Peyer's patch (tissue), 4 donors: ENCODE measurements at regions not wholly inside any gene's neighbourhood (a gene's known extent, or its start where the extent isn't known, plus 50 kb on each side); places are given as distances from the start of the nearest gene placed in this dataset.

Experiments used
- DNase-seq, 3 donors: peaks; one replicate each; pipeline ENCODE4 v3.0.0-alpha.2; 2017 to 2019
- H3K27ac ChIP-seq, 4 donors: fragments of 200-600 bp; sonication (generic); one replicate each; pipeline ENCODE4 v1.5.1; 2016 to 2019
- H3K27me3 ChIP-seq, 2 donors: fragments of 200-600 bp; sonication (generic); one replicate each; pipeline ENCODE4 v1.5.1; 2019
- H3K36me3 ChIP-seq, 3 donors: fragments of 200-600 bp; sonication (generic); one replicate each; pipeline ENCODE4 v1.5.1; 2016 to 2019
- H3K4me1 ChIP-seq, 4 donors: fragments of 200-600 bp; sonication (generic); one replicate each; pipeline ENCODE4 v1.5.1; 2016 to 2019
- H3K4me3 ChIP-seq, 4 donors: fragments of 200-600 bp; sonication (generic); 1 replicate in 3 of 4; 2 replicates in 1 of 4; pipeline ENCODE4 v1.5.1; 2016 to 2019; ENCODE audit warnings: mild to moderate bottlenecking in 1 of 4
- H3K9me3 ChIP-seq, 4 donors: fragments of 200-600 bp; sonication (generic); one replicate each; pipeline ENCODE4 v1.5.1; 2016 to 2019; ENCODE audit warnings: mild to moderate bottlenecking in 1 of 4
- CTCF ChIP-seq, 6 experiments: fragments of 450-650 bp in 4 of 6; fragments of 200-600 bp in 2 of 6; sonication (generic) in 1 of 6; IDR thresholded peaks; one replicate each; pipeline ENCODE4 v1.5.1; 2017 to 2019; ENCODE audit warnings: antibody characterized with exemption in 6 of 6, mild to moderate bottlenecking in 3 of 6, moderate library complexity in 1 of 6
- POLR2A ChIP-seq, 2 donors: fragments of 450-650 bp; IDR thresholded peaks; one replicate each; pipeline ENCODE4 v1.5.1; 2017; ENCODE audit warnings: antibody characterized with exemption in 2 of 2, mild to moderate bottlenecking in 2 of 2, moderate library complexity in 2 of 2

GRCh38 chr12:118715647-118716046 lies 265.7 kb upstream of the SRRM4 start:
- no peaks in the 10 kb centered on the region for H3K4me1 ChIP-seq
- no peaks in the 10 kb centered on the region for H3K27me3 ChIP-seq
- no peaks in the 10 kb centered on the region for H3K9me3 ChIP-seq
- no peak overlapping the region for H3K27ac ChIP-seq
- H3K4me3 ChIP-seq: no peak overlapping the region
- H3K36me3 ChIP-seq: no peaks in the 10 kb centered on the region
- DNase-seq: no peak
- TF ChIP-seq CTCF (IDR thresholded peaks at IDR 0.05) (no peak), POLR2A (IDR thresholded peaks at IDR 0.05) (no peak)

GRCh38 chr12:118727196-118727978 lies 254.0 kb upstream of the SRRM4 start:
- no peak for DNase-seq
- Histone ChIP-seq H3K4me3 (no peak overlapping the region), H3K27ac (no peak overlapping the region), H3K9me3 (no peaks in the 10 kb centered on the region), H3K36me3 (no peaks in the 10 kb centered on the region), H3K4me1 (no peaks in the 10 kb centered on the region), H3K27me3 (no peaks in the 10 kb centered on the region)
- TF ChIP-seq CTCF (IDR thresholded peaks at IDR 0.05): no peak
- no peak for TF ChIP-seq POLR2A (IDR thresholded peaks at IDR 0.05)

- Histone ChIP-seq H3K4me1 (no peaks in the 10 kb centered on the region), H3K36me3 (no peaks in the 10 kb centered on the region), H3K27me3 (no peaks in the 10 kb centered on the region), H3K4me3 (no peak overlapping the region), H3K9me3 (no peaks in the 10 kb centered on the region), H3K27ac (no peak overlapping the region)
- TF ChIP-seq POLR2A (IDR thresholded peaks at IDR 0.05) (no peak), CTCF (IDR thresholded peaks at IDR 0.05) (no peak)
- no peak for DNase-seq
Measured at GRCh38 chr12:118727979-118728366, 253.4 kb upstream of the SRRM4 start.

GRCh38 chr12:118734266-118734665 lies 247.1 kb upstream of the SRRM4 start:
- Histone ChIP-seq H3K4me3 (no peak overlapping the region), H3K36me3 (no peaks in the 10 kb centered on the region)
- TF ChIP-seq POLR2A (IDR thresholded peaks at IDR 0.05) (no peak), CTCF (IDR thresholded peaks at IDR 0.05) (no peak)

GRCh38 chr12:118737985-118738540 lies 243.3 kb upstream of the SRRM4 start:
- no peak for DNase-seq
- TF ChIP-seq CTCF (IDR thresholded peaks at IDR 0.05): no peak
- TF ChIP-seq POLR2A (IDR thresholded peaks at IDR 0.05): no peak
- no peaks in the 10 kb centered on the region for H3K9me3 ChIP-seq
- H3K36me3 ChIP-seq: no peaks in the 10 kb centered on the region
- no peaks in the 10 kb centered on the region for H3K4me1 ChIP-seq
- H3K27me3 ChIP-seq: no peaks in the 10 kb centered on the region
- H3K4me3 ChIP-seq: no peak overlapping the region
- H3K27ac ChIP-seq: no peak overlapping the region

More at GRCh38 chr12:118734266-118734665, 247.1 kb upstream of the SRRM4 start:
- no peaks in the 10 kb centered on the region for H3K27me3 ChIP-seq
- no peak overlapping the region for H3K27ac ChIP-seq
- no peak for DNase-seq
- H3K4me1 ChIP-seq: no peaks in the 10 kb centered on the region
- H3K9me3 ChIP-seq: no peaks in the 10 kb centered on the region
